Subcutaneous abdominal adipose tissue (tissue), 5 donors: ENCODE measurements at regions not wholly inside any gene's neighbourhood (a gene's known extent, or its start where the extent isn't known, plus 50 kb on each side); places are given as distances from the start of the nearest gene placed in this dataset.

Source experiments
- H3K27ac ChIP-seq: one replicate; pipeline ENCODE4 v1.7.0; 2013; ENCODE audit warnings: low read depth, mild to moderate bottlenecking, inconsistent platforms, low read length, moderate library complexity
- H3K27me3 ChIP-seq, 5 donors: one replicate each; pipeline ENCODE4 v1.7.0; 2013; ENCODE audit warnings: low read length in 5 of 5, inconsistent platforms in 1 of 5; ENCODE audit not compliant: control insufficient read depth in 5 of 5, insufficient read depth in 4 of 5
- H3K36me3 ChIP-seq, 5 donors: one replicate each; pipeline ENCODE4 v1.7.0; 2013; ENCODE audit warnings: low read length in 5 of 5; ENCODE audit not compliant: control insufficient read depth in 5 of 5, insufficient read depth in 5 of 5
- H3K4me1 ChIP-seq, 5 donors: one replicate each; pipeline ENCODE4 v1.7.0; 2013; ENCODE audit warnings: low read length in 5 of 5, mild to moderate bottlenecking in 3 of 5, moderate library complexity in 1 of 5; ENCODE audit not compliant: control insufficient read depth in 5 of 5, insufficient read depth in 5 of 5
- H3K4me3 ChIP-seq, 5 donors: one replicate each; pipeline ENCODE4 v1.7.0; 2013; ENCODE audit warnings: low read length in 5 of 5, low read depth in 1 of 5
- H3K9ac ChIP-seq, 5 donors: one replicate each; pipeline ENCODE4 v1.7.0; 2013; ENCODE audit warnings: low read length in 5 of 5, mild to moderate bottlenecking in 4 of 5, moderate library complexity in 3 of 5
- H3K9me3 ChIP-seq, 5 donors: one replicate each; pipeline ENCODE4 v1.7.0; 2013; ENCODE audit warnings: low read length in 5 of 5; ENCODE audit not compliant: control insufficient read depth in 5 of 5
- donor health status: healthy.
- donor health status: healthy.
- donor health status: healthy.
- donor health status: healthy.
- donor health status: healthy.

DNA sequence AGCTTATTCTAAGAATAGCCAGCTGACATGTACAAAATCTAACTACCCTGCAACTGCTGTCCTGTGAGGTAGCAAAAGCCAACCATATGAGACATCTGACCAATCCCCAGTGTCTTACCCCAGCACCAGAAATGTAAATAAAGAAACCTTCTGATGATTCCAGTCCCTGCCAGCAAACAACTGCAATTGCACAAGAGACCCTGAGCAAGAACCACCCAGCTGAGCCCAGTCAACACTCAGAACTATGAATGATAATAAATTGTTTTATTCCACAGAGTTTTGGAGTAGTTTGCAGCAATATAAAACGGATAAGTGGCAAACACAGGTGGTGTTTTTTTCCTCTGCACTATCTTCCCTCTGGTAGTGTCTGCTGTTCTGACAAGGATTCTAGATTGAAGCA is 94.9 kb downstream of the ERCC5 start:
- peaks cover 0 to 11% (median 4%) of the 10 kb centered on the region in 5 donors for H3K9me3 ChIP-seq
- H3K36me3 ChIP-seq = no peaks in the 10 kb centered on the region
- H3K4me3 ChIP-seq = no peak overlapping the region
- no peaks in the 10 kb centered on the region for H3K4me1 ChIP-seq
- no peak overlapping the region for H3K9ac ChIP-seq
- H3K27ac ChIP-seq = no peak overlapping the region
- no peaks in the 10 kb centered on the region for H3K27me3 ChIP-seq

DNA sequence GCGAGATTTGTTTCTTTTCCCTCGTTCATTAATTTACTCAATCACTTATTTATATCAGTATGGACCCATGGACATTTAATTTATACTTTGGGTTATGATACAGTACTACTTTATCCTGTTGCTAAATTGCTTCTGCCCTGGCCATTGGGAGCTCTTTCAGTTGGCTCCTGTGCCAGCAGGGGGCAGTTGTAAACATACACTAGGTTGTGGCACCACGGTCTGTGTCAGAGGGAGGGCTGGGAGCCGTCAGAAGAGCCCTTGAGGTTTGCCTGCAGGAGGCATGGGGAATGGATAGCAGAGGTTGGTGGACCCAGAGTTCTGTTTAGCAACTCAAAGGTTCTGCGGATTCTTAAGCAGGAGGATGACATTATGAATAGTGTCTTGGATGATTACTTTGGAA is 94.3 kb downstream of the ERCC5 start:
- H3K27ac ChIP-seq = no peak overlapping the region
- no peak overlapping the region for H3K4me3 ChIP-seq
- no peaks in the 10 kb centered on the region for H3K36me3 ChIP-seq
- H3K9me3 ChIP-seq = peaks cover 0 to 11% (median 4%) of the 10 kb centered on the region in 5 donors
- no peaks in the 10 kb centered on the region for H3K27me3 ChIP-seq
- no peak overlapping the region for H3K9ac ChIP-seq
- H3K4me1 ChIP-seq = no peaks in the 10 kb centered on the region

DNA sequence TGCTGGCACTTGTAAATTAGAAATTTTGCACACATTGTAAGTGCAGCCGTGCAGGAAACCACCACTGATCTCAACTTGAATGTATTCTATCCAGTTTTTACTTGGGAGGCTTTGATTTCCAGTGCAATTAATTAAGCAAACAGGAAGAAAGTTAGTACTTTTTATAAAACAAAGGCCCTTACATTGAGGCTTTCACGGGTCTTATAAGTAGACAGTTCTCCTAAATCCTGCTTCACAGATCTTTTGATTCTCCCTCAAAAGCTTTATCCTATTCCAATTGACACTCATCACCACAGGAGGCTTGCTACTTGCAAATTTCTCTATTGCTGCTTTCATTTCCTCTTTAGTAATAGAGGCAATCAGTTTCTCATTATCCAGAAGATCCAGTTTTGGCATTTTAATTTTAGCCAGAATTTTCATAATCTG is 90.1 kb downstream of the ERCC5 start:
- Histone ChIP-seq H3K9ac (no peak overlapping the region), H3K36me3 (no peaks in the 10 kb centered on the region), H3K4me1 (no peaks in the 10 kb centered on the region), H3K9me3 (peaks cover 0 to 8% (median 0%) of the 10 kb centered on the region in 5 donors), H3K4me3 (no peak overlapping the region), H3K27ac (no peak overlapping the region), H3K27me3 (no peaks in the 10 kb centered on the region)

DNA sequence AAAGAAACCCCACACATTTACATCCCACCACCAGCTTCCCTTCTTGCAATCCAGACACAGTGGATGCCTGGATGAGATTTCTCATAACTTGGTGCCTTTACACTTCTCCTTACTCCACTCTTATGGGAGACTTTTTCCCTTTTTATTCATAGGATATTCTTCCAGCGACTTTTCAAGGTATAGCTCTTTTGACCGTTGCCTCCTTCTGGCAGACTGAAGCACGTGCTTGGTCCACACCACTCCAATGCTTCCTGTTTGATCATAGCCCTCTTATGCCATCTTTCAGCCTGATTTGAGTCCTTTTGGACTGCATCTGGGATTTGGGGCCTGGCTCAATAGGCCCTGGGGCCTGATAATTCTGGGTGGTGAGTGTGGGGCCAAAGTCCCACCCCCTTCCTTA is 87.7 kb downstream of the ERCC5 start:
- Histone ChIP-seq H3K9ac (no peak overlapping the region), H3K27ac (no peak overlapping the region), H3K9me3 (no peaks in the 10 kb centered on the region), H3K36me3 (no peaks in the 10 kb centered on the region), H3K27me3 (no peaks in the 10 kb centered on the region), H3K4me3 (no peak overlapping the region), H3K4me1 (no peaks in the 10 kb centered on the region)

DNA sequence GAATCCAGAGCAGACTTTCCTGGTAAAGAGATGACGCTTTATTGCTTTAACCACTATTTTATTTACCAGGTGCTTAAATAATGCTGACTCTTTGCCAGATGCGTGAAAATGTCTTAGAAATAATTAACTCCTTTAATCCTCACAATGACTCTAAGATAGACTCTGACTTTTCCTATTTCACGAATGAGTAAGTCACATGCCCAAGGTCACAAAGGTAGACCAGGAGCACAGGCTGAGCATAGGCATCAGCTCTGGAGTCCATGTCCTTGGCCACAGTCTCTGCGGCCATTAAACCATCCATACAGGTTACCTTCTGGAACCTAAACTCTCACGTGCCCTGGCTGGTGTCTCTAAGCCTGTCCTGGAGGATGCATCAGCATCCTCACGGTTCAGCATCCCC is 87.3 kb downstream of the ERCC5 start:
- H3K27ac ChIP-seq = no peak overlapping the region

DNA sequence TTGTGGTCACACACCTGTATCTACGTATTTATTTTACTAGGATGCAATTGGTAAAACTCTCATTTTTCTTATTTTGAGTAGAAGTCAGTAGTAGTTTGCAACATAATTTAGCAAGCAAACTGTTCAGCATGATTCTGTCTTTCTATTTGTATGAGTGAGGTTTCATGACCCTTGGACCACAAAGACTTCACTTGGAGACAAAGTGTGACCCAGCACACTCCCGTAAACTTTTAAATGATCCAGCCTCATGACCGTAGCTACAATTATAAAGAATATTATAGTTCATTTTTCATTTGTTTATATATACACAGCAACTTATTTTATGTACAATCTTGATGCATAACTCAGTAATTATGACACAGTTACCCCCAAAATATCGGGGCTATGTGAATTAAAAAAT is 86.5 kb downstream of the ERCC5 start:
- no peaks in the 10 kb centered on the region for H3K36me3 ChIP-seq
- no peaks in the 10 kb centered on the region for H3K9me3 ChIP-seq
- no peak overlapping the region for H3K4me3 ChIP-seq
- H3K27ac ChIP-seq = no peak overlapping the region
- no peaks in the 10 kb centered on the region for H3K4me1 ChIP-seq
- H3K27me3 ChIP-seq = no peaks in the 10 kb centered on the region
- H3K9ac ChIP-seq = no peak overlapping the region

More for the DNA sequence above, 87.3 kb downstream of the ERCC5 start:
- Histone ChIP-seq H3K36me3 (no peaks in the 10 kb centered on the region), H3K9me3 (no peaks in the 10 kb centered on the region), H3K27me3 (no peaks in the 10 kb centered on the region), H3K4me3 (no peak overlapping the region), H3K4me1 (no peaks in the 10 kb centered on the region), H3K9ac (no peak overlapping the region)

DNA sequence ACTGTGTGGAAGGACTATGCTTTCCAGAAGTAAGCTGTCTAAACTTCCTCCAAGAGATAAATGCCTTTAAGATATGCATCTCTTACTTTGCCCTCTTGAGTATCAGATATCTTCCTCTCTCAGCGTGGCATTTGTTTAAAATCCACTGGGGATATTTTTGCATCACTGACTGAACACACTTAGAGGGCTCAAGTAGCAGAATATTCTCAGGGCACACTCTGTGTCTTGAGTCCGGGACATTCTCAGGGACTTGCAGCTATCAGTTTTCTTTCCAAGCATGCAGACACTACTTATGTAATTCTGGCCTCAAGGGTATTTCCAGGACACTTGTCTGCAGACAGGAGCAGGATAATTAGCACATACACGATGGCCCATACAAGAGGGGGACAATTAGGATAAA is 84.7 kb downstream of the ERCC5 start:
- H3K36me3 ChIP-seq = no peaks in the 10 kb centered on the region
- peaks cover 0 to 2% (median 0%) of the 10 kb centered on the region in 5 donors for H3K27me3 ChIP-seq
- H3K4me1 ChIP-seq = no peaks in the 10 kb centered on the region
- no peak overlapping the region for H3K9ac ChIP-seq
- no peak overlapping the region for H3K27ac ChIP-seq
- no peaks in the 10 kb centered on the region for H3K9me3 ChIP-seq
- H3K4me3 ChIP-seq = no peak overlapping the region

DNA sequence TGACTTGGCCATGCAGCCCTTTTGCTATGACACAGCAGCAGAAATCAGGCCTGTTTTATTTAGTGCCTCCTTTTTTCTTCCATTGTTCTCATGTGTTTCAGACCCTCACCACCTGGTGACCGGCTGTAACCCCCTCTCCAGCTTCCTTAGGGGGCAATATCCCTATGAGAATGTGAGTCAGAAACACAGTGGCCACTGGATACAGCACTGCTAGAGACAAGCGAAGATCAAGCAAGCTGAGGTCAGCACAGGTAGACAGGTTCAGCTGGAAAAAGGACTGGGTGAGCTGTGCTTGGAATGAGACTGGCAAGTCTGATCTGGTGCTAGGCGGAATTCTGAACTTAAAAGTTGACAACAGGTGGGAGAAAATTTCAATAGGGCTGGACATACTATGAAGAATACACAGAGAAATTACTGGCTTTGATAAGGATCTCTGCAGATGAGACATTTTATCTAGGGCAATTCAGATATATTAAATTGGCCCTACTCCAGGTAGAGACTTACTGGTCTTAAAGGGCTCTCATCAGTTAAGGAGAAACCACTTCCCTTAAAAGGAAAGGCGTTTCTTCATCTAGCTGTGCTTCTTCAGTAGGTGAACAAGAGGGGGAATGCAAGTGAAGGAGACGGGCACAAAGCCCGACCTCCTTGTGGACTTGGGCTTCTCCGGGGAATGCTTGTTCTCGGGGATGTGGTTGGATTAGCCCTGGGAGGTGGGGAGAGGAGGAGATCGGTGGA is 83.3 kb downstream of the ERCC5 start:
- H3K9ac ChIP-seq = no peak overlapping the region
- no peak overlapping the region for H3K27ac ChIP-seq
- H3K36me3 ChIP-seq = no peaks in the 10 kb centered on the region
- no peak overlapping the region for H3K4me3 ChIP-seq
- peaks cover 0 to 2% (median 0%) of the 10 kb centered on the region in 5 donors for H3K27me3 ChIP-seq
- no peaks in the 10 kb centered on the region for H3K9me3 ChIP-seq
- H3K4me1 ChIP-seq = no peaks in the 10 kb centered on the region
